WTC11 (cell line): ENCODE measurements at regions not wholly inside any gene's neighbourhood (a gene's known extent, or its start where the extent isn't known, plus 50 kb on each side); places are given as distances from the start of the nearest gene placed in this dataset.
"Not testable (repeated sequence)": the region's sequence is repeated elsewhere in the genome, so short reads cannot be mapped to it uniquely, and the experiment has no call there.

ENCODE experiments used
- ATAC-seq: fragments of 200-7000 bp; cut with Tn5 transposase; 2 replicates; pipeline ENCODE4 v1.10.0; 2021; ENCODE audit warnings: mild to moderate bottlenecking, moderate library complexity
- CTCF ChIA-PET: fragments of 300-600 bp; sonication (Branson Sonifier 250); formaldehyde crosslinking; loops from one replicate; lab custom pipeline; 2021; ENCODE audit warnings: antibody characterized with exemption; lab: Charles Lee
- POLR2A ChIA-PET: fragments of 350-600 bp; sonication (Branson Sonifier 250); formaldehyde crosslinking; loops from one replicate; lab custom pipeline; 2021; ENCODE audit warnings: antibody characterized with exemption; lab: Charles Lee
- DNase-seq: peaks from one replicate; pipeline ENCODE4 v3.0.0; 2021; ENCODE audit warnings: low spot score
- H3K27ac Mint-ChIP-seq: 2 replicates; pipeline ENCODE4 v1.8.0; 2021; ENCODE audit warnings: mixed read lengths
- H3K27me3 Mint-ChIP-seq: 2 replicates; pipeline ENCODE4 v1.8.0; 2021; ENCODE audit warnings: low read depth, mild to moderate bottlenecking, moderate library complexity, mixed read lengths
- H3K36me3 Mint-ChIP-seq: 2 replicates; pipeline ENCODE4 v1.8.0; 2021; ENCODE audit warnings: mixed read lengths
- H3K4me1 Mint-ChIP-seq: 2 replicates; pipeline ENCODE4 v1.8.0; 2022; ENCODE audit warnings: mixed read lengths
- H3K4me3 Mint-ChIP-seq: 2 replicates; pipeline ENCODE4 v1.8.0; 2021; ENCODE audit warnings: mild to moderate bottlenecking, moderate library complexity, mixed read lengths
- H3K9me3 Mint-ChIP-seq: 2 replicates; pipeline ENCODE4 v1.8.0; 2021; ENCODE audit warnings: mixed read lengths
- ELF4 ChIP-seq: sonication (generic); formaldehyde crosslinking; IDR thresholded peaks from 2 replicates; pipeline ENCODE4 v1.8.1; 2022; ENCODE audit warnings: low read depth, mild to moderate bottlenecking, moderate library complexity, missing genetic modification reagents
- ETV6 ChIP-seq: sonication (generic); formaldehyde crosslinking; IDR thresholded peaks from 2 replicates; pipeline ENCODE4 v1.8.1; 2022; ENCODE audit warnings: mild to moderate bottlenecking, missing genetic modification reagents
- FOXJ3 ChIP-seq: sonication (generic); formaldehyde crosslinking; IDR thresholded peaks from 2 replicates; pipeline ENCODE4 v1.9.0; 2021; ENCODE audit warnings: missing genetic modification reagents, mild to moderate bottlenecking, borderline replicate concordance
- FOXP1 ChIP-seq: sonication (generic); formaldehyde crosslinking; IDR thresholded peaks from 2 replicates; pipeline ENCODE4 v1.8.0; 2022; ENCODE audit warnings: missing genetic modification reagents, mild to moderate bottlenecking, moderate library complexity, borderline replicate concordance
- IRF1 ChIP-seq: sonication (generic); formaldehyde crosslinking; IDR thresholded peaks from 2 replicates; pipeline ENCODE4 v1.8.0; 2023; ENCODE audit warnings: missing genetic modification reagents
- KAT7 ChIP-seq: sonication (generic); formaldehyde crosslinking; IDR thresholded peaks from 2 replicates; pipeline ENCODE4 v1.8.1; 2023; ENCODE audit warnings: missing genetic modification reagents, mild to moderate bottlenecking, borderline replicate concordance
- NFATC4 ChIP-seq: fragments of 250-450 bp; sonication (Bioruptor Pico); IDR thresholded peaks from 2 replicates; pipeline ENCODE4 v1.9.0; 2021; ENCODE audit warnings: mild to moderate bottlenecking
- SMAD4 ChIP-seq: sonication (generic); formaldehyde crosslinking; IDR thresholded peaks from 2 replicates; pipeline ENCODE4 v1.8.0; 2022; ENCODE audit warnings: mild to moderate bottlenecking, missing genetic modification reagents
- SOX15 ChIP-seq: fragments of 250-450 bp; sonication (Bioruptor Pico); IDR thresholded peaks from 2 replicates; pipeline ENCODE4 v1.9.0; 2021; ENCODE audit warnings: mild to moderate bottlenecking
- TEAD4 ChIP-seq: sonication (generic); formaldehyde crosslinking; IDR thresholded peaks from 2 replicates; pipeline ENCODE4 v1.8.0; 2022; ENCODE audit warnings: mild to moderate bottlenecking, missing genetic modification reagents
- ZNF219 ChIP-seq: sonication (generic); formaldehyde crosslinking; IDR thresholded peaks from 2 replicates; pipeline ENCODE4 v1.8.0; 2023; ENCODE audit warnings: missing genetic modification reagents, mild to moderate bottlenecking, borderline replicate concordance
- ZNF281 ChIP-seq: sonication (generic); formaldehyde crosslinking; IDR thresholded peaks from 2 replicates; pipeline ENCODE4 v1.8.0; 2023; ENCODE audit warnings: mild to moderate bottlenecking, missing genetic modification reagents
- TF ChIP-seq, protein P1 (sequence below): sonication (generic); formaldehyde crosslinking; IDR thresholded peaks from 2 replicates; pipeline ENCODE4 v1.8.1; 2022; ENCODE audit warnings: mild to moderate bottlenecking, moderate library complexity, missing genetic modification reagents
- TF ChIP-seq, protein P2 (sequence below): sonication (generic); formaldehyde crosslinking; IDR thresholded peaks from 2 replicates; pipeline ENCODE4 v1.8.1; 2023; ENCODE audit warnings: mild to moderate bottlenecking, missing genetic modification reagents, moderate library complexity
- TF ChIP-seq, protein P3 (sequence below): sonication (generic); formaldehyde crosslinking; IDR thresholded peaks from 2 replicates; pipeline ENCODE4 v1.8.0; 2022; ENCODE audit warnings: mild to moderate bottlenecking, missing genetic modification reagents

DNA sequence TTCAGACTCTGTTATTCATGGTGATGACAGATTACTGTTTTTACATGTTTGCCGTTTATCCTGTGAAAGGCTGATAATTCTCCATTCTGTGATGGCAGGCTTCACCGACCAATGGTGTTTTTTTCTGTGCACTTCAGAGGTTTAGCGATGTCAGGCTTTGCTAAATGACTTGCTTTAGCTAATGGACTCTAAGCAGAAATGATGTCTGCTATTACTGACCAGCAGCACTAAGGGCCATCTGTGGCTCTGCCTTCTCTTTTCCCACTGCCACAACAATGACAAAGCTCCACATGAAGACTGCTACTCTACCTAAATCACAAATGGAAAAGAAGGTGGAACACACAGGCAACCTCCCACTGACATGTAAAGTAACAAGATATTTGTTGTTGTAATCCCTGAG lies 68.4 kb upstream of the ALB start (continued):
- TF ChIP-seq, protein P1, sequence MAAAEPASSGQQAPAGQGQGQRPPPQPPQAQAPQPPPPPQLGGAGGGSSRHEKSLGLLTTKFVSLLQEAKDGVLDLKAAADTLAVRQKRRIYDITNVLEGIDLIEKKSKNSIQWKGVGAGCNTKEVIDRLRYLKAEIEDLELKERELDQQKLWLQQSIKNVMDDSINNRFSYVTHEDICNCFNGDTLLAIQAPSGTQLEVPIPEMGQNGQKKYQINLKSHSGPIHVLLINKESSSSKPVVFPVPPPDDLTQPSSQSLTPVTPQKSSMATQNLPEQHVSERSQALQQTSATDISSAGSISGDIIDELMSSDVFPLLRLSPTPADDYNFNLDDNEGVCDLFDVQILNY (CRISPR knock-in tag): no peak
- TF ChIP-seq ZNF281 (CRISPR knock-in tag) (no peak), KAT7 (no peak), FOXJ3 (CRISPR knock-in tag) (no peak), SMAD4 (no peak), IRF1 (CRISPR knock-in tag) (no peak), ZNF219 (CRISPR knock-in tag) (no peak), FOXP1 (CRISPR knock-in tag) (no peak), NFATC4 (CRISPR knock-in tag) (no peak)

DNA sequence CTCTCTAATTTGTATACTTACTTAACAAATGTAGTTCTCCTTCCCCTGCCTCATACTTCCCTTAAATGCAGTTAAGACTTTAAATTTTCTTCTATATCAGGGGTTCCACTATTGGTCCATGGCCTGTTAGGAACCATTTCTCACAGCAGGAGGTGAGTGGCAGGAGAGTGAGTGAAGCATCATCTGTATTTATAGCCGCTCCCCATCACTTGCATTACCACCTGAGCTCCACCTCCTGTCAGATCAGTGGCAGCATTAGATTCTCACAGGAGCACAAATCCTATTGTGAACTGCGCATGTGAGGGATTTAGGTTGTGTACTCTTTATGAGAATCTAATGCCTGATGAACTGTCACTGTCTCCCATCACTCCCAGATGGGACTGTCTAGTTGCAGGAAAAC lies 72.1 kb upstream of the ALB start:
- H3K4me3 Mint-ChIP-seq, H3K27me3 Mint-ChIP-seq, POLR2A ChIA-PET, H3K36me3 Mint-ChIP-seq, H3K4me1 Mint-ChIP-seq, H3K9me3 Mint-ChIP-seq, CTCF ChIA-PET, H3K27ac Mint-ChIP-seq, DNase-seq, ATAC-seq: not testable (repeated sequence)

DNA sequence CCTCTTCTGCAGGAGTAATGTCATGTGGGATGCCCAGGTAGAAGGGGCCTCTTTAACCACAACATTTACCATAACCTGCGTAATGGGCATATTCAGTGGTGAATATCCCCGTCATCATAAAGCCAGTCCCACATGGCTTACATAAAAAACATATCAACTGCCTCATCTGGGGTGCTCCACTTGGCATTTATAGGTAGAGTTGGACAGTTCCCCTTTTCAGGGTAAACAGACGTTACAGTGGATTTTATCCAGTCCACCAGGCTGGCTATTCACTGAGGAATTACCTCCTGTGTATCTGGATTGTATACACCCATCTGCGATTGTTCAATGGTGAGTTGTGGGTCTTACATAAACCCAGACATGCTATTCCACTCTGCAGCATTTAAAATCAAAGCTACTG lies 70.7 kb upstream of the ANKRD17 start:
- Mint-ChIP-seq H3K4me1 (no peaks in the 10 kb centered on the region), H3K4me3 (no peak overlapping the region), H3K36me3 (peaks cover 8% of the 10 kb centered on the region), H3K9me3 (peaks cover 22% of the 10 kb centered on the region), H3K27me3 (no peaks in the 10 kb centered on the region), H3K27ac (no peak overlapping the region)
- TF ChIP-seq, protein P1 (CRISPR knock-in tag): no peak
- TF ChIP-seq TEAD4 (CRISPR knock-in tag) (no peak), ZNF219 (CRISPR knock-in tag) (no peak), SOX15 (CRISPR knock-in tag) (no peak), ETV6 (CRISPR knock-in tag) (no peak), ELF4 (no peak)
- TF ChIP-seq, protein P2, sequence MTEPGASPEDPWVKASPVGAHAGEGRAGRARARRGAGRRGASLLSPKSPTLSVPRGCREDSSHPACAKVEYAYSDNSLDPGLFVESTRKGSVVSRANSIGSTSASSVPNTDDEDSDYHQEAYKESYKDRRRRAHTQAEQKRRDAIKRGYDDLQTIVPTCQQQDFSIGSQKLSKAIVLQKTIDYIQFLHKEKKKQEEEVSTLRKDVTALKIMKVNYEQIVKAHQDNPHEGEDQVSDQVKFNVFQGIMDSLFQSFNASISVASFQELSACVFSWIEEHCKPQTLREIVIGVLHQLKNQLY (CRISPR knock-in tag): no peak
- TF ChIP-seq, protein P3, sequence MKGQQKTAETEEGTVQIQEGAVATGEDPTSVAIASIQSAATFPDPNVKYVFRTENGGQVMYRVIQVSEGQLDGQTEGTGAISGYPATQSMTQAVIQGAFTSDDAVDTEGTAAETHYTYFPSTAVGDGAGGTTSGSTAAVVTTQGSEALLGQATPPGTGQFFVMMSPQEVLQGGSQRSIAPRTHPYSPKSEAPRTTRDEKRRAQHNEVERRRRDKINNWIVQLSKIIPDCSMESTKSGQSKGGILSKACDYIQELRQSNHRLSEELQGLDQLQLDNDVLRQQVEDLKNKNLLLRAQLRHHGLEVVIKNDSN (CRISPR knock-in tag): no peak
- no peak for DNase-seq
- ChIA-PET POLR2A (no interaction called here), CTCF (no interaction called here)
- ATAC-seq: no peak

- peaks cover 47% of the 10 kb centered on the region for H3K9me3 Mint-ChIP-seq
- CTCF ChIA-PET: interaction anchor here (0.8 kb wide), 1 partner anchor 15 kb away, joined by 3 read pairs; no protein-coding TSS in a partner anchor
- H3K27ac Mint-ChIP-seq, H3K4me1 Mint-ChIP-seq, H3K27me3 Mint-ChIP-seq, POLR2A ChIA-PET, H3K4me3 Mint-ChIP-seq, ATAC-seq, DNase-seq: not testable (repeated sequence)
- peaks cover 17% of the 10 kb centered on the region for H3K36me3 Mint-ChIP-seq
Measured at GRCh38 chr4:73325776-73326175, 67.2 kb upstream of the ANKRD17 start.
